ENCODE measurements at regions not wholly inside any gene's neighbourhood (a gene's known extent, or its start where the extent isn't known, plus 50 kb on each side); places are given as distances from the start of the nearest gene placed in this dataset.
A peak's percentile ranks its signal among the peaks of the same experiment; 100 is the strongest.

DNA sequence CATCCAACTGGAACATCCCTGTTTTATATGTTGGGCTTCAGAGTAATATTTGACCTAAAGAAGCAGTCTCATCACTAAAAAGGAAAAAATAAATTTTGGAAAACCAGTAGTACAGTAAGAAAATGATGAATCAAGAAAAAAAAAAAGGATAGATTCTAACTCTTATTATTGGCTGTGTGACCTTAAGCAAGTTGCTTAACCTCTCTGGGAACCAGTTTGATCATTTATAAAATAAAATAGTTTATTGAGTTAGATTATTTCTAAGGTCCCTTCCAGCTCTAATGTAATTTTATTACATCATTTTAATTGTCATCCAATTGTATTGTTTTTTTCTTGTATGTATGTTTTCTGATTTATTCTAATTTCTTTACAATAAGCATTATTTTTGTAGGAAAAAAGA lies 127.0 kb downstream of the PRELID2 start:
- DNase-seq (ENCODE audit: low spot score): no peak

DNA sequence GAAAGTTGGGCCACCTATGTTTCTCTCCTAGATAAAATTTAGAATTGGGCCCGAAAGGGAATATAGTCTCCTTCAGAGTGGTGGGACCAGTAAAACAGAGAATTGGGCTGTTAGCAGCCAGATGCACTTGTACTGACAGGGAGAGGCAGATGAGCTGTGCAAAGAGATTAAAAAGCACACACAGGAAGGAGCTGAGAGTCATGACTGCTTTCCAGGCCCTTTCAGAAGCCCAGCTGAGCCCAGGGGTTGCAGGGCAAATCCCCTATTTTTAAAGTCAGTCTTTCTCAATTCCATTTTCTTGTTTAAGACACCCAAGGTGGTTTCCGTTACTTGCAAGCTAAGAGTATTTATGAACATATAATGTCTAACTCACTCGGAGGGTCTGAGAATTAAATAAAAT lies 130.4 kb downstream of the PRELID2 start:
- DNase-seq (ENCODE audit: low spot score): no peak

DNA sequence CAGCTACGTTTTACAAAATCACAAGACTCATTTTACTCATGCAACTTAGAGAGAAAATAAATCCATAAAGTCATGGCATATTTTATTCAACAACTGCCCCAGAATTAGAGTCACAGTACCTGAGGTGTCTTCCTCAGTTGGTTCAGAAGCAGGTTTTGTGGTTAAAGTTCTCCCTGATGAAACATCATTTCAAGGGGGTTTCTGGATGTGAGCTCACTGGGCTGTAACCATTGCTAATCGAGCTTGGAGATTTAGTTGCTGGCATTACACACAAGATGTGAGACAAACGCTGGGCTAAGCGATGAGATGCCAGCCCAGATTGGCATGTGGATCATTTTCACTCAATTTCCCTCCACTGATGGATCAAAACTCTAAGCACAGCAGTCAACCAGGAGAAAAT lies 131.3 kb downstream of the PRELID2 start:
- DNase-seq (ENCODE audit: low spot score): no peak

DNA sequence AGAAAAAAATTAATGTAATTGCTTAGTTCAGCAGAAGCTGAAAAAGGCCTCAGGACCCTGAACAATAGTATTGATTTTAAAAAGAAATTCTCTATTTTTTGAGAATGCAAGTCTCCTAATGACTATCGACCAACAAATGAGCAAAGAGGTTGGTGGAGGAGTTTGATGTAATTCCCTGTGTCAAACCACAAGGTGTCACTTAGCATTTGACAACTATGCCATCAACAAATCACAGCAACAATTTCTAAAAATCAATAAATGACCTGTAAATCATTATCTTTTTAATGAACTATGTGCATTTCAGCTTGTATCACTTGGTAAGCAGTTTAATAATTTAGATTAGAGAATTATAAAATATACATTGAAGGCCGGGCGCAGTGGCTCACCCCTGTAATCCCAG lies 133.7 kb downstream of the PRELID2 start:
- no peak for DNase-seq (ENCODE audit: low spot score)

DNA sequence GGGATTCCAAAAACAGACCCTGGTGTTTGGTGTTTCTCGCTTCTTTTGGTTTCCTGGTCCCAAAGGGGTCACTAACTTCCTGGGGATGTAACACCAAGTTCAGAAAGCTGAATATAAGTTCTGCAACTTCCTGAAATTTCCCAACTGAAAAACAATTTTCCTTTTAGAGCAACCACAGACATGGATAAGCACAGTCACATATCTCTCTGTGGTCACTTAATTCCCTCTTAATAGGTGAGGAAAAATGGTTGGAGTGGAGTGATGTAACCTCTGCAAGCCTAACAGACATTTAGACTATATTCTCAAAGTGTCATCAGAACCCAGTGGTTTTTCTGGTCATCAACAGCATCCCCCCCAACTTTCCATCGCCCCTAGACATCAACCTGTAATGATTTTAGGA lies 135.3 kb downstream of the PRELID2 start:
- no peak for DNase-seq (ENCODE audit: low spot score)

DNA sequence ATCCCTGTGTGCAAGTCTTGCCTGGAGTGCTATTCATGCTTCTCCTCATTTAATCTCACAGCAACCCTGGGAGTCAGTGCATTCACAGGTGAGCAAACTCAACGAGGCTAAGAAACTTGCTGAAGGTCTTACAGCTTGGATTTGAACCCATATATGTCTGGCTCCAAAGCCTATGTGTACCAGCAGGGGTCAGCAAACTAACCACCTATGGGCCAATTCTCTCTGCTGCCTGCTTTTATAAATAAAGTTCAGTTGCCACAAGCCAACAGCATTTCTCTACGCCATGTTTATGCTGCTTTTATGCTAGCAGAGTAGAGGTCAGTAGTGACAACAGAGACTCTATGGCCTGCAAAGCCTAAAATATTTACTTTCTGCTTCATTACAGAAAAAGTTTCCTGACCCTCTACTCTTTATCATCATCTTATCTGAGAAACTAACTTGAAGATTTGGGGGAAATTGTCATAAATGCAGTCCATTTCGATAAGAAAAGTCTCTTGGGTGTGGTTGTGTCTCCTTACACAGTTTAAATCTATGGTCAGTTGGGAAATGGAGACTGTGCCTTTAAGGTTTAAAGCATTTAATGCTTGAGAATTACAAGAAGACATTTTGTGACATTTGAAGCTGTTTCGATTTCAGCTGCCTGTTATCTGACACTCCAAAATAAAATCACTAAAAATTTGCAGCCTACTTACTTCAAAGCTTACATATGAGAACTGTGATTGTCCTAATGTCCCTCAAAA lies 137.7 kb downstream of the PRELID2 start:
- DNase-seq (ENCODE audit: low spot score): peak; percentile 3

DNA sequence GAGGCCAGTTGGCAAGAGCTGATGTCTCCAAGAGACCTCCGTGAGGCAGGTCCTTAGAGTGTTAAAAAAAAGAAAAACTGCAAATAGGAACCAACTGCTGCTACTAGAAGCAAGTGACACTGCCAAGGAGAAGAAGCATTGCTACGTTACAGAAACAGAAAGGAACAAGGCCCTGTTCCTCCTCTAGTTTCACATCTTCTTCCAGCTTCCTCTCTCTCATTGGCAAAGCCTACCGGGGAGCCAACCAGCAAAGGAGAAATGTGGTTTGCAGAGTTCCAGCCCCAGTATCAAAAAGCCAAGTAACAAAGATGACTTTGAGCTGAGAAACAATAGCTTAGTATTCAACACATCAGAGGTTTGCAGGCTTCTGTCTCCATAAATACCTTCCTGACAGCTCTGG lies 145.9 kb downstream of the PRELID2 start:
- DNase-seq (ENCODE audit: low spot score): no peak

DNA sequence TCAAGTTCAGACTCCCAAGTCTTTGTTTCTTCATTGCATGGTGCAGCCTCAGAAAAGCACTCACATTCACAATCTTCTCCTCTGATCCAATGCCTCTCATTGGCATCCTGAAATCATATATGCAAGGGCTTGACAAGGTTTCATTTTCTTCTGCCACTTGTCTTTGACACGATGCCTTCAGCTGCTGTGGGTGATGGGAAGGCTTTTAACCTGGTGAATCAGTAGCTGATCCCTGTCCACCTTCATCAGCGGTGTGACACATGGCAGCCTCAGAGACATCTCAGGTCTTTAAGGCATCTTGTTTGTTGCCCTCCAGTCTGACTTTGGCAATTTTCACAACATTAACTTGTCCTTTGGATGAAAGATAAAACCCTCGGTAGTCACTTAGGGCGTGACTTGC lies 147.2 kb downstream of the PRELID2 start:
- no peak for DNase-seq (ENCODE audit: low spot score)

DNA sequence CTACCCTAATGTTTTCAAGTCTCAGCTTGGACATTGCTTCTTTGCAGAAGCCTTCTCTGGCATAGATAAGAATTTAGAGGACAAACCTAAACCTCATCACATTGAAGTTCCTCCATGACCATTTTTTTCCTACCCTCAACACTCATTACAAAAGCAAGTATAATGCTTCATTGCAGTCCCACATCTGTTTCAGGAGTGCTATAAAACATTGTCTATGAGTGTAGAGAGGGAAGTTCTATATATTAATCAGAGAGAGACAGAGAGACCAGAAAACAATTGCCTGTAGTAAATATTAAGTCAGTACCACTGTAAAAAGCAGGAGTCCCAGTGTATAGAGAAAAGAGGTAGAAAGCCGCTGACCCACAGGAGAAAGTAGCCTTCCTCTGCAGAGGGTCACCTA lies 149.7 kb downstream of the PRELID2 start:
- DNase-seq (ENCODE audit: low spot score): no peak

DNA sequence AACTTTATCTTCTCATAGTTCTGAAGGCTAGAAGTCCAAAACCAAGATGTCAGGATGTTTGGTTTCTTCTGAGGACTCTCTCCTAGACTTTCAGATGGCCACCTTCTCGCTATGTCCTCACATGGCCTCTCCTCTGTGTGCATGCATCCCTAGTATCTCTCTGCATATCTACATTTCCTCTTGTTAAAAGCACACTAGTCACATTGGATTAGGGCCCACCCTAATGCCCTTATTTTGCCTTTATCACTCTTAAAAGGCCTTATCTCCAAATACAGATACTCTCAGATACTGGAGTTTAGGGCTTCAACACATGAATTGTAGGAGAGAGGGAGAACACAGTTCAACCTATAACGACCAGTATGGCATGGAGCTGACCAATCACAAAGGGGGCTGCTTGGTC lies 151.7 kb downstream of the PRELID2 start:
- no peak for DNase-seq (ENCODE audit: low spot score)

DNA sequence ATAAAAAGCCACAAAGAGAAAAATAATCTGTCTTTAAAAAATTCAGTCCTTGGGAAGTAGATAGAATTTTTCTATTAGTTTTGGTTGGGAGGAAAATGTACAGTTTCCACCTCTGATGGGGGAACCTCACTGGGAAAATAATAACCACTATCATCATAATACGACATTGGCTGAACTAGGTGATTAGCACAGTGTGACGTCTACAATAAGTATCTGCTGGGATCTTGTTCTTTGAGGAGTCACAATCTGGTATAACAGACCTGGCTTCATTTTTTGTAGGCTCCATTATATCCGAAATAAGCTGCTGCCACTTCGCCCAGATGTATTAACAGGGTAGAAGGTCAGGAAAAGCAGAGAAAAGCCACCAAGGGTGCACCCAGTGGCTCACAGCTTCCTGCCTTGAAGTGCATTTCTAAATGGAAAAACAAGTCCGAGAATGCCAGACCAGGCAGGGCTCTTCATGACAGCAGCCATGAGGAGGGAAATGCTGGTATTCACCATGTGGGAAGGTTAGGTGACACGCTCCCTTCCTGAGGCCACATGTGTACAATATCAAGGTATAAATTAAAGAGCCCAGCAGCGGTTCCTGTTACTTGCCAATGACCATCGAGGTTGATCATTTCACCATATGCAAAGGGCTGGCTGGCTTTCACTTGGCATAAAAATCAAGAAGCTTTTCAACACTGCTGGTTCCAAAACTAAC lies 152.8 kb downstream of the PRELID2 start:
- no peak for DNase-seq (ENCODE audit: low spot score)

DNA sequence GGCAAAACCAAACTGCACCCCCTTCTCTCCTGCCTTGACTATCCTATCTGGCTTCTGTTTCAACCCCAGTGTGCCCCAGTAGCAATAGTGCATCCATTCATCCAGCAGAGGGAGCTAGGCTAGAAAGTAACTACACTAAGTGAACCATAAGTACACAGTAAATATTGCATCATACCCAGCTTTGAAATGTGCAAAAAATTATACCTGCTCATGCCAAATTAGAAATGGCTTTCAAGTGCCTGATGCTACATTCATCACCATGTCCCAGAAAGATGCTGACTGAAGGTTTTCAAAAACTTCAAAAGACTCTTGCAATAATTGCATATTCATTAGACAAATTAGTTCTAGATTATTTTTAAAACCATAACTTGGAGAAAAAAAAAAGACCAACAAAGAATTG lies 153.5 kb downstream of the PRELID2 start:
- DNase-seq (ENCODE audit: low spot score): peak; percentile 26

DNA sequence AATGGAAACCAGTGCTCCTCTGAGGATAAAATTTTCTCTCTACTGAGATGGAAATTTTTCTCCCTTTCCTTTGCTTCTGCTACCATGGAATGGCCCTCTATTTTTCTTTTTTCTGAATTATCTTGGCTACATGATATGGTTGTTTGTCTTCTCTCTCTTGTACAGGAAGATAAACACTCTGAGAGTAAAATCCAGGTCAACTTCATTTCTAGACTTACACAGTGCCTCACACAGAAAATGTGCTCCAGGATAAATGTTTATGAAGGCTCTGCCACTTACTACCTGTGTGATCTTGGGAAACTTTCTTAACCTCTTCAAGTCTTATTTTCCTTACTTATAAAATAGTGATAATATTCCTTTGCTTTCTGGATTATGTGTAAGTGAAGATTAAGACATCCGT lies 153.9 kb downstream of the PRELID2 start:
- DNase-seq (ENCODE audit: low spot score): no peak

DNA sequence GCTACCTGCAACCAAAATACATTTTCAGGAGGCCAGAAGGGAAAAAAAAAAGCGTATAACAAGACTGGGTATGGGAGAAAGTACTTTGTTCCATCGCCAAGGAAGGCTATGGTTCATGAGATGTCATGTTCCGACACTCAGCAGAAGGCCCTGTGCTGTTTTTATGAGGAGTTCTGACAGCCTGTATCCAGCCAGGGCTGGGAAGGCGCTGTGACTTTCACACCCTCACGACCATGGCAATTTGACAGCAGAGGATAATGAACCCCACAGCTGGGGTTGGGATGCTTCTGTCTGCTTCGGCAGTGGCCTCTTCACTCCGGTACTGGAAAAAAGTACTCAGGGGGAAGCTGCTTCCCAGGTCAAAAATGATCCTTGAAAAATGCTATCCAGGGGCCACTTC lies 154.4 kb downstream of the PRELID2 start:
- no peak for DNase-seq (ENCODE audit: low spot score)

DNA sequence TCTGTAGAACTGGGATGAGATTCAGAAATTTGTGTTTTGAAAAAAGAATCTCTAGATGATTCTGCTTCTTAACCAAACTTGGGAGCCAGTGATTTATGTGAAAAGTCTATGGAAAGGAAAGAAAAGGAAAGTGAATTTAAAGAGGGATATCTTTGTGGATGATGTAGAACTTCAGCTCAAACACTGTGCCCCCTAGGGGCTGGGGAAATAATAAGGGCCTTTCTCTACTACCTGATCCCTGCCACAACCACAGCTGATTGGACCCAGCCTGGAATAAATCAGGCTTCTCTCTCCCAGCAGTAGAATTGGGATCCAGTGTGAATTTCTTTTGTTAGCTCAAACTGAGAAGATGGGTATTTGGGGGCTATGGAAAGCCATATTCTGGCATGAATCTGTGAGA lies 155.0 kb downstream of the PRELID2 start:
- no peak for DNase-seq (ENCODE audit: low spot score)

DNA sequence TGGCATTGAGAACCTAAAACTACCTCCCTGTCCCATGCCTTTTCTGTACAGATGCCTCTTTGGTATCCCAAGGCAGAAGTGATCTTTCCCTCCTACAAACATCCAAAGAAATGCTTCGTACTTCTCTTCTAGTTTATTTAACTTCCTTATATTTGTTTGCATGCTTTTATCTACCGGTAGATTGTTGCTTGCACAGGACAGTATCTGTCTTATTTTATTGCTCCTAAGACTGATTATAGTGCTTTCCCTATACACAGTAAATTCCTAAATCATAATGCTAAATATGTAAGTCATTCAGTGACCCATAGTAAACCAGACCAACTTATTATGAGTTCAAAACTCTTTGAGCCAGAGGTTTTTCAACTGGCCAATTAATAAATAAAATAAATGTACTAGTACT lies 156.9 kb downstream of the PRELID2 start:
- DNase-seq (ENCODE audit: low spot score): no peak

DNA sequence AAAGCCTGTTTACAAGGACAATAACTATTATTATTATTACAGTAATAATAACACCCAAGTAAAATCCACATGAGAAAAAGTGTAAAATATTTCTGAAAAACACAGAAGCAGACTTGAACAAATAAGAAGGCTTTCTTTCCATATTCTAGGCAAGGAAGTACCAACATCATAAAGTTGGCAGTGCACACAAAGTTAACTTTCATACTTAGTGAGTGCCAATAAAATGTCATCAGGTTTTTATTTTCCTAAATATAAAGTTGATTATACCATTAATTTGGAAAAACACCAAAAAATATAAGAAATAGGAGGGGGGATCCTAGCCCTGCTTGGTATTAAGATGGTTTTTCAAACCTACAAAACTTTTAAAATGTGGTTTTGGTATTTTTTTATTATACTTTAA lies 161.4 kb downstream of the PRELID2 start:
- DNase-seq (ENCODE audit: low spot score): no peak

DNA sequence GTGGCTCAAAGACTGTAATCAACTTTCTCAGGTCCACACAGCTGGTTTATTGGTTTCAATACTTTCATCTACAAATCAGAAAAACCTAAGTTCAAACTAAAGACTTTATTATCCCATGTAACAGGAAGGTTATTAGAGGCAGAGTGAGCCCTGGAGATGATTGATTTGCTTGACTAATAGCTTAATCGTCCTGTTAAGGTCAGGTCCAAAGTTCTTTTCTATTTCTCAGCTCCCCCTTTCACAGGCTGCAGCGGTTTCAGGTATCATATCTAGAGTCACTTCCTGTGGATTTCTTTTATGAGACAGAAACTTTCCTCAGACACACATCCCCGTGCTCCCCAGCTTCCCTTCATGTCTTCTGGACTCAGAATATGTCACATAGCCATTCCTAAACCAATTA lies 166.4 kb downstream of the PRELID2 start:
- DNase-seq (ENCODE audit: low spot score): no peak

DNA sequence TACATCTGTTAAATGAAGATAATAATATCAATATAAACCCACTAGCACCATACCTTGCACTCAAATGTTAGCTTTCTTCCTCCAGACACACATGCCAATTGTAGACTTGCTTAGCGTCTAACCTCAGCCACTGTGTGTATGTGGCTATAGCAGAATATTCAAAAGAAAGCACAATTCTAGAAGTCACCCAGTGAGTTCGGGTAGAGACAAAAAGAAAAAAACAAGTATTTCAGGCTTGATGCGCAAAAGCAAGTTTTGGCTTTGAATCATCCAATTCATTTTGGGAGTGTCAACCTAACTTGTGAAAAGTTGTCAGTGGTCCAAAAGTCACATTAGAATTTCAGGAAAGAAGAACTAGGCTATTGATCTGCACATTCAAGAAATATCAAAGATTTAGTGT lies 167.4 kb downstream of the PRELID2 start:
- no peak for DNase-seq (ENCODE audit: low spot score)

DNA sequence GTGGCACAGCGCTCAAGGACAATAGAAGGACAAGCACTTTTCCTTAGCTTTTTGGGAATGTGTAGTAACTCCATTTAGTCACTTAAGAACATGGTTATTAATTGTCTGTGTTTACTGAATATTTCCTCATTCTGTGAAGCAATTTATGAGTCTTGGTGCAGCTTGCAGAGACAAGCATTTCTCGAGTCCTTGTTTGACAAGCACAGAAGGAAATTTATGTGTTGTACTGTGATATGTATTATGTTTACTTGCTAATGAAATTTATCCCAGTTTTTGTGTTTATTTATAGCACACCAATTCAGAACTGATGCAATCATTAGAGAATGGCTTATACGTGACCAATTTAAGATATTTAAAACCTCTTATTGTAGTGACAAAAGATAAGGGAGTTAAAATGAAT lies 168.6 kb downstream of the PRELID2 start:
- no peak for DNase-seq (ENCODE audit: low spot score)

DNA sequence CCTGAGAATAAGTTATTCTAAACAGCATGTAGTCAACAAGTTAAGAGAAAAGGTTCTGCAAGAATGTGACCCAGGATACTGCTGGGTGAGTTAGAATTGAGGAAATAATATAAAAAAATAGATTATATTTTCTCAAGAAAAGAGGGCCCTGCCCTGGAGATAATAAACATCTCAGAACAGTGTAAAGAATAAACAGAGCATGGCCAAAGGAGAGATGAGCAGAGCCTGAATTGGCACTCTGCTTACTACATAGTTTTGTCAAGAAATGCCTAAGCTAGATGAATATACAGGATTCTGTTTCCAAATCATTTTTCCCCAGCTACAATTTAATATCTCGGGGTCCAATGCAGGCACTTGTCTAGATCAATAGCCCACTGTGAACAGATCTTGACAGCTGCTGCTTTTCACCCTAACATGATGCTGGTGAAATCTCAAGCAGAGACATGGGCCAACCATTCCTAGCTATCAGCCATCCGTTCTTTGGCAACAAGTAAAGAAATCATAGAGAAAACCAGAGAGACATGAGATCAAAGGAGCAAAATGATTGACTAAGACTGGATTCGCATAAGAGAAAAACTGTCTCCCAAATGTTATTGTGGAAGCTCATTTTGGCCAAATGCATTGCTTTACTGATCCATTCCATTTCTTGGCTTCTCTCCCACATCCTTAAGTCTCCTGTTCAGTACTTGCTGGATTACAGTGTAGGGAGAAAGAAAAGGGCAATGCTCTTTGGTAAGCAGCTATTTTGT lies 173.2 kb downstream of the PRELID2 start:
- DNase-seq (ENCODE audit: low spot score): no peak

DNA sequence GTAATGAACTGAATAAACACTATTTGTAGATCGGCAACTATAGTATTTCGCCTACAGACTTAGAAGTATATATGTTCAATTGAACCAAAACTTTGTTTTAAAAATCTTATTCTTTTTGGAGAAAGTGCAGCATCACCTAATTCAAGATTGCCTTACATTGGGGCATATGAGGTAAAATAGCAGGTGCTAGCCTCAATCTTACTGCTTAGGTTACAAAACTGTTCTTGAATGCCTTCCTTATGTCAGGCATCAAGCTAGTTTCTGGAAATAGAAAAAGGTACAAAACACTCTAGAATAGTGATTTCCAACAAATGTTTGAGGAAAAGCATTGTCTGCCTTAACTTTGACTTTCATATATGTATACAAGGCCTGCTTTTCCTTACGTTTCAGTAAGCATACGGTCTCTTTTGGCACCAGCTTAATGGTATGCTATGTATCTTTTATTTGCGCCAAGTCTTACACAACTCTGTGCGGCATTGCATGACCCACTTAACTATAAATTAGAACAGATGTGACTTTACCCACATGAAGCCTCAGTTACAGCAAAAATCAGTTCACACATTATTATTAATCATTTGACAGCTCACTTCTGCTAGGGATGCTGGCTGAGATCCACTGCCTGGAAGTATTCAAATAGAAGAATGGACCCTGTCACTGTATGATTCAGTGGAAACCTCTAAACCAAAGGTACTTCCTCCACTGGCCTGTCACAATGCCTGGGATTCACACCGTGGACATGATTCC lies 174.1 kb downstream of the PRELID2 start:
- DNase-seq (ENCODE audit: low spot score): no peak

DNA sequence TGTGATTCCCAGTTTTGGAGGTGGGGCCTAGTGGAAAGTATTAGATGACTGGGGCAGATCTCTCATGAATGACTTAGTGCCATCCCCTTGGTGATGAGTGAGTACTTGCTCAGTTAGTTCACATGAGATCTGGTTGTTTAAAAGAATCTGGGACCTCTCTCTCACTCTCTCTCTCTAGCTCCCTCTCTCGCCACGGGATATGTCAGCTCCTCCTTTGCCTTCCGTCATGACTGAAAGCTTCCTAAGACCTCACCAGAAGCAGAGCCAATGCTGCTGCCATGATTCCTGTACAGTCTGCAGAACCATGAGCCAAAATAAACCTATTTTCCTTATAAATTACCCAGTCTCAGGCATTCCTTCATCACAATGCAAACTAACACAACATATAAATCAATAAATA lies 176.7 kb downstream of the PRELID2 start:
- DNase-seq (ENCODE audit: low spot score): no peak

Data from CD4-positive, alpha-beta T cell treated with Interleukin-15 for 4 hours (primary cell).